NCI-H1694 (cell line): ENCODE measurements at regions not wholly inside any gene's neighbourhood (a gene's known extent, or its start where the extent isn't known, plus 50 kb on each side); places are given as distances from the start of the nearest gene placed in this dataset.
"Not testable (repeated sequence)": the region's sequence is repeated elsewhere in the genome, so short reads cannot be mapped to it uniquely, and the experiment has no call there.

Experiments
- DNase-seq: peaks from one replicate; lab custom pipeline; 2025; lab: John Stamatoyannopoulos, UW

DNA sequence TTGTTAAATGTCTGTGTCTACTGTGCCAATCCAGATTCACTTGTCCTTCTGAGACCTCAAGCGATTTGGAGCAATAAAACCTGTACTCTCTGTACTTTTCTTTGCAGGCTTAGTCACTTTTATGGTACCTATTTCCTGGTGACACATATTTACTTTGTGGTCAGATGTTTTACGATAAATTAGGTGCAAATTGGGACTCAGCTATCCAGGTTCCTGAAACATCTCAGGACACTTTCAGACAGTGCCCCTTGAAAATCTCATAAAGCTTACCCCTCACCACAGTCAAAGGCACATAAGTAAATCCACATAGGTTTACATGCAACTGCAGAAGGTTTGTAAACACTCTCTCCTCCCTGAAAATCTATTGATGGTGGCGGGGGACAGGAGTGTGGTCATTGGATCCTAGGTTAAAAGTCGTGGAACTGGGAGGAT is 438.8 kb downstream of the EFNB2 start:
- DNase-seq = no peak

- no peak for DNase-seq
These were observed 439.5 kb downstream of the EFNB2 start for GRCh38 chr13:106095919-106096318.

DNA sequence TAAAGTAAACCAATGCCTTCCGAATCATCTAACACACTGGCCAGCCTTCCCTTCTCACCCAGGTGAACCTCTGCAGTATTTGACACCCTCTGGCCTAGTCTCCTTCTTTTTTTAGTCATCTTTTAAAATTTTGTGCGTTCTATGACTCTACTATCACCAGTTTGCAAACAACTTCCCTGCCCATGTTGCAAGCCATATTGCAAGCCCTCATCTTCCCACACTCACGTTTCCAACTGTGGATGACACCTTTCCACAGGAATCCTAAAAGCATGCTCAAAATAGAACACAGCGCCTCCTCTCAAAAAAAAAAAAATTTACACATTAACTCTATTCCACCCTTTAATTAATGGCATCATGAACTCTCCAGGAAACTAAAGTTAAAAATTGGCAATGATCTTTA is 440.1 kb downstream of the EFNB2 start:
- no peak for DNase-seq

- DNase-seq = peak; percentile 13
These were observed 445.5 kb downstream of the EFNB2 start for GRCh38 chr13:106090001-106090400.

- peak; percentile 35 for DNase-seq
These were observed 446.0 kb downstream of the EFNB2 start for GRCh38 chr13:106089261-106089980.

DNA sequence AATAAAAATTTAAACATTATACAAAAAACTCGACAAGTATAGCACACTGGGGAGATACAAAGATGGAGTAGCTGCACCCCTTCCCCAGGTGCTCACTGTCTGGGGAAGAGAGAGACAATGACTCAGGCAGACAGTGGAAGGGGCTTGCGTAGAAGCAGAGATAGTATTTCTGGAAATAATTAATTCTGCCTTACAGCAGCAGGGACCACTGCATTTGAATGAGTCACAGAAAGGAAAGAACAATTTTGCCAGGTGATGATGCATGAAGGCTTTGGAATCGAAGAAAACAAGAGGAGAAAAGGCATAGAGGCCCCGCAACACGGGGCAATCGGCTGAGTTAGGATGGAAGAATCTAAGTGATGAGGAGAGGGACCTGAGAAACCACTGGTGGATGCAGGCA is 447.4 kb downstream of the EFNB2 start:
- DNase-seq = no peak

- DNase-seq = no peak
These were observed 448.3 kb downstream of the EFNB2 start for GRCh38 chr13:106087201-106087600.

DNA sequence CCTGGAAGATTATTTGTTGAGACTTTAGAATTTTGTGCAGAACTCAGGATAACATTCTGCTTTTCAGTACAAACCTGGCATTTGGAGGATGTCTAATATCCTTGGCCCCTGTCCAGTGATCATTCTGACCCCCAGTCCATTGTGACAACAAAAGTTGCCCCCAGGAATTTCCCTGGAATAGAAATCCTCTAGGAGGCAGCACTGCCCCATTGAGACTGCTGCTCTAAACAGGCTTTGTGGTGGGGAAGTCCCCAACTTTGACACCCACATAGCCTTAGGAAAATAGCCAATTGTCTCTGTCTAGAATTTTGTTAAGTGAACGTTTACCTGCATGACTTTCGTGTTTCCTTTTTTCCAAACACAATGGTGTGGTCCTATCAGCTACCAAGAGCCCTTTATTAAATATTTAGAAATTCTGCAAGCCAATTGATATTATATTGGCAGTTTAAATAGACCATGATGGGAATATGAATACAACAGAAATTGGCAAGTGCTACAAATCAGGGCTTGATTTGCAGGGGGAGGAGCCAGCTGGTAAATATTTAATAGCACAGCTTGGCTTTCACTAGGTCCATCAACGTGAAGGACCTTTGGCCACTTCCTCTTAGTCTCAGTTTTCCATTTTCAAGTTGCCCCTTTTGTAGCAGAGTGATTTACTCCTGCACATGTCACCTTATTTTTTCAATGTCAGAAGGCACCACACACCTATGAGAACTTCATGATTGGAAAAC is 451.7 kb downstream of the EFNB2 start:
- peak; percentile 2 for DNase-seq

DNA sequence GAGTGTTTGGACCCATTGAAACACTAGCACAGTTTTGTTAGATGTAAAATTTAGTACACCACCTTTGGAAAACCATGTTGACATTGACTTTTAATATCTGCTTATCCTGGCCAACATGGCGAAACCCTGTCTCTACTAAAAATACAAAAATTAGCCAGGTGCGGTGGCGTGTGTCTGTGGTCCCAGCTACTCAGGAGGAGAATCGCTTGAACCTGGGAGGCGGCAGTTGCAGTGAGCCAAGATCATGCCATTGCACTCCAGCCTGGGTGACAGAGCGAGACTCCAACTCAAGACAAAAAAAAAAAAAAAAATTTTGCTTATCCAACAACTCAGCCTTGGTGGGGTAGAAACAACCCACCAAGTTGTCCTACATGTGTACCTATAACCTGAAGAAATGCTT is 454.2 kb downstream of the EFNB2 start:
- DNase-seq = not testable (repeated sequence)

GRCh38 chr13:106078191-106078590 is 457.3 kb downstream of the EFNB2 start:
- DNase-seq = no peak

DNA sequence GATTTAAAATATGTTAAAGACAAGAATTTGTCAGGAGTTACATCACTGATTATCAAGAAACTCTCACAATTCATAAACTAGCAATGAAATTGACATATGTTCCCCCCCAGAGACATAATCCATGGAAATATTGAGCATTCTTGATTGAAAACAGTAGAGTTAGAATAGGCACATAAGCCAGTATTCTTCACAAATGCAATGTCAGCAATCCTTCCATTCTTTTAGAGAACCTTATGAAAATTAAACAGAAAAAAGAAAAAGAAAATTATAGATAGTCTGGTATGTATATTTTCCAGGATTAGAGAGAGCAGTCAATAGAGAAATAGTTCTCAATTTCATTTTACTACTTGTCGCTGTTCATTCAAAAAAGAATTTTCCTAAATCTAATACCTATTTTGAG is 458.4 kb downstream of the EFNB2 start:
- no peak for DNase-seq

DNA sequence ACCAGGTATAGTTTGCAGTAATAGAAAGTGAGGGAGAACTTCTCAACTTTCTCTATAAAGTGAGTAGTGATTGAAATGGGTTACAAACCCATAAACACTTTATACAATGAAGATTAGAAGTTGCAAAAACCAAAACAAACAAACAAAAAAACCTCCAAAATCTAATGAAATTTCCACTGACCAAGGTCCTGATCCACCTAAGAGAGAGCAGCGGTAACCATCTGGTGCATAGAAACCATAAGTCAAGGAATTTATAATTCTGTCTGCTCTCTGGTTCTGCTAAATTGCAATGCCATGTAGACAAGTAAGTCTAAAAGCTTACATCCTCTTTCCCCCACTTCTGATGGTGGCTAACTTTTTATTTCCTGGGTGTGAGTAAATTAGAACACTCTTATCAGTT is 463.4 kb downstream of the EFNB2 start:
- no peak for DNase-seq

DNA sequence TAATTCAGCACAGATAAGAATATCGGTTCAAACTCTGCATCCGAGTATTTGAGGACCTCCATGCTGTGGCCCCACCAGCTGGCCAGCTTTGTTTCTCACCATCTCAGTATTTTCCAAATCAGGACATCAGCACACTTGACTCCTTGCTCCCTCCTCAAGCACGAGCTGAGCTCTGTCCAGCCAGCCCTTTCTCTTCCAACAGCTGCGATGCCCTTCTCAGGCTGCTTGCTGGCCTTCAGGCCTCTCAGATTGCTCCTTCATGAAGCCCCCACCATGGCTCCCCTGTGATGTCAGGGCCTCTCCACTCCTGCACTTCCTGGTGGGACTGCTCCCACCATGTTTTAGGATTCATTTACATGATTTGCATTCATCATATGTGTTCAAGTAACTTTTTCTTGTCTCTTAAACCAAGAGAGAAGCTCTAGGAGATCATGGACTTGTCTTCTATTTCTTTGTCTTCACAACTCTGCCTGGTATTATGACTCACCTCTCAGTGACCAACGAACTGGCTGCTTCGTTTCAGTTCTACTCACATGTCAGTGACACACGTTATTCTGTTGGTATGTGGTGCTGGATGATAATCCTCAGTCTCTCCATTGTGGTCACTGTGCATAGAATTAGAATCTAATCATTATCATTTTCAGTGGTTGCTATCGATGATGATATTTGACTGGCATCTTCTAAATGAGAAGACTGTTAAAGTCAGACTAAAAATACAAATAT is 471.7 kb downstream of the EFNB2 start:
- no peak for DNase-seq

GRCh38 chr13:106061781-106062180 is 473.7 kb downstream of the EFNB2 start:
- DNase-seq = no peak

GRCh38 chr13:106056851-106057250 is 478.6 kb downstream of the EFNB2 start:
- no peak for DNase-seq

GRCh38 chr13:106052200-106052767 is 483.2 kb downstream of the EFNB2 start:
- DNase-seq = no peak

DNA sequence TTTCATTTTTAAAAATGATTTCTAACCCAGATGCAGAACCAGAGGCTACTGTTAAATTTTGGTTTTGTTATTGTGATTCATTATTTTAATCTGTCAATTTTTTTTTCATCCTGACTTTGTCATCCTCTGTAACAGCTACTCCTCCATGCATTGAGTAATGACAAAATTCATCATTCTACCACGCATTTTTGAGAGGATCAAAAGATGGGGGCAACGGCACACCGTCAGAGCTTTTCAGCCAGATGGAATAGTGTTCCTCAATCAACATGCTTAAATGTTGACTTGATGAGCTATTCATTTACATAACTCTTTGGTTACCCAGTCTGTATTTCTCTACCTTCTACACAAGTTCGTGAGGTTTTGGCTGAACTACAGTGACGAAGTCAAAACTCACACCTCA is 486.3 kb downstream of the EFNB2 start:
- no peak for DNase-seq

DNA sequence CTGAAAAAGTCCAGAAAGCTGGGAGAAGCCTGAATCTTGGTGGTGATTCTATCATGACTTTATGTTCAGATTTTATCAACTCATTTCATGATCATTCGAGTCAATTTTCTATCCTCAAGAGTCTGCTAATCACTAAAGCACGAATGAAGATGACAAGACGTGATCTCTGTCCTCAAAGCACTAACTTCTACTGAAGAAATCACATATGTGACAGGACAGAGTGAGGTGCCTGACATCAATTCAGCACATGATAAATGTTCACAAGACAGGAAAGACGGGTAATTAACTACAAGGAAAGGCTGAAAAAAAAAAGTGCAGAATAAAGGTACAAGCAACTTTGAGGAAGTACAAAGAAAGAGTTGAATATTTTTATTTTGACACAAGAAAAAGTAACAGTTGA is 487.1 kb downstream of the EFNB2 start:
- no peak for DNase-seq

- no peak for DNase-seq
These were observed 487.6 kb downstream of the EFNB2 start for GRCh38 chr13:106047859-106048258.

GRCh38 chr13:106042996-106043581 is 492.4 kb downstream of the EFNB2 start:
- no peak for DNase-seq

DNA sequence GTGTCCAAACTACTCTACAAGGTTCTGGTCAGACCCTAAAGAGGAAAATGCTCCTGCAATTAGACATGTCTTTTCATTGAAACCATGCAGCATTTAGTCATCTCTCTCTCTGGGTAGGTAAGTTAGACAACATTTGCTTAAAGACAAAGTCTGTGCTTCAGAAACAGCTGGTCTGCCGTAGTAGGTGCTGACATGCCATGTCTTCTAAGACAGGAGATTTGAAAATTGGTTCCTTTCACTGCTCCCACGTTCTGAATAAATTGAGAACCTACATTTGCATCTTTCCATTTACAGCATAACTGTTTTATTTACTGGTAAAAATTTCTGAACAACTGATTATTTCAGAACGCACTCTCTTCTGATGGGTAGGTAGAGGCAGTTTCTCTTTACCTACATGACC is 494.0 kb downstream of the EFNB2 start:
- DNase-seq = no peak

GRCh38 chr13:106038752-106039151 is 496.7 kb downstream of the EFNB2 start:
- DNase-seq = no peak
